ENCODE measurements at regions not wholly inside any gene's neighbourhood (a gene's known extent, or its start where the extent isn't known, plus 50 kb on each side); places are given as distances from the start of the nearest gene placed in this dataset.
A peak's percentile ranks its signal among the peaks of the same experiment; 100 is the strongest.

- Mint-ChIP-seq H3K4me3 (ENCODE audit: unreplicated experiment) (no peak overlapping the region), H3K36me3 (ENCODE audit: low read depth) (no peaks in the 10 kb centered on the region), H3K9me3 (ENCODE audit: low read depth) (peaks cover 26% of the 10 kb centered on the region), H3K4me1 (ENCODE audit: low read depth) (no peaks in the 10 kb centered on the region), H3K27ac (ENCODE audit: unreplicated experiment) (no peak overlapping the region), H3K27me3 (ENCODE audit: low read depth) (no peaks in the 10 kb centered on the region)
- DNase-seq (ENCODE audit: low spot score) = no peak
- no peak for TF ChIP-seq CTCF (IDR thresholded peaks at IDR 0.05)
These were observed 95.6 kb downstream of the RRAGB start for GRCh38 chrX:55813150-55813549.

DNA sequence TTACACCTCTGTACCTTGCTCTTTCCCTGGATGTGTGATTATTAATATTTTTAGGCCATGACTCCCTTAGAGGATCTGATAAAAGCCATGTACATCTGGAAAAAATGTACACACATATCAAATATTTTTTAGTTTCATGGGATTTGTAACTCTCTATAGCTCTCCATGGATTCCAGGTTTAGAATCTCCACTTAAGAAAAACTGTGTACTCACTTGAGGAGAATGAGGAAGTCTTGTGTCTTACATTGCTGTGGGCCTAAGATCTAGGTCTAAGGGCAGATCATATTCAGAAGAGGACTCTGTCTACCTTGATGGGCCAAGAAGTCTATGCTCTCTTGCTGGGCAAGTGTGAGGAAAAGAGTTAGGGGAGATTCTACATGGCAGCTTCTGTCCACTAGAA is 98.0 kb downstream of the RRAGB start:
- no peak for TF ChIP-seq CTCF (IDR thresholded peaks at IDR 0.05)
- no peak for DNase-seq (ENCODE audit: low spot score)
- Mint-ChIP-seq H3K27ac (ENCODE audit: unreplicated experiment) (no peak overlapping the region), H3K4me3 (ENCODE audit: unreplicated experiment) (no peak overlapping the region), H3K9me3 (ENCODE audit: low read depth) (peaks cover 22% of the 10 kb centered on the region), H3K4me1 (ENCODE audit: low read depth) (no peaks in the 10 kb centered on the region), H3K36me3 (ENCODE audit: low read depth) (no peaks in the 10 kb centered on the region), H3K27me3 (ENCODE audit: low read depth) (no peaks in the 10 kb centered on the region)

- Mint-ChIP-seq H3K4me3 (ENCODE audit: unreplicated experiment) (no peak overlapping the region), H3K27ac (ENCODE audit: unreplicated experiment) (no peak overlapping the region), H3K36me3 (ENCODE audit: low read depth) (no peaks in the 10 kb centered on the region), H3K4me1 (ENCODE audit: low read depth) (no peaks in the 10 kb centered on the region), H3K27me3 (ENCODE audit: low read depth) (no peaks in the 10 kb centered on the region), H3K9me3 (ENCODE audit: low read depth) (peaks cover 17% of the 10 kb centered on the region)
- no peak for DNase-seq (ENCODE audit: low spot score)
- no peak for TF ChIP-seq CTCF (IDR thresholded peaks at IDR 0.05)
These were observed 98.5 kb downstream of the RRAGB start for GRCh38 chrX:55816023-55816422.

DNA sequence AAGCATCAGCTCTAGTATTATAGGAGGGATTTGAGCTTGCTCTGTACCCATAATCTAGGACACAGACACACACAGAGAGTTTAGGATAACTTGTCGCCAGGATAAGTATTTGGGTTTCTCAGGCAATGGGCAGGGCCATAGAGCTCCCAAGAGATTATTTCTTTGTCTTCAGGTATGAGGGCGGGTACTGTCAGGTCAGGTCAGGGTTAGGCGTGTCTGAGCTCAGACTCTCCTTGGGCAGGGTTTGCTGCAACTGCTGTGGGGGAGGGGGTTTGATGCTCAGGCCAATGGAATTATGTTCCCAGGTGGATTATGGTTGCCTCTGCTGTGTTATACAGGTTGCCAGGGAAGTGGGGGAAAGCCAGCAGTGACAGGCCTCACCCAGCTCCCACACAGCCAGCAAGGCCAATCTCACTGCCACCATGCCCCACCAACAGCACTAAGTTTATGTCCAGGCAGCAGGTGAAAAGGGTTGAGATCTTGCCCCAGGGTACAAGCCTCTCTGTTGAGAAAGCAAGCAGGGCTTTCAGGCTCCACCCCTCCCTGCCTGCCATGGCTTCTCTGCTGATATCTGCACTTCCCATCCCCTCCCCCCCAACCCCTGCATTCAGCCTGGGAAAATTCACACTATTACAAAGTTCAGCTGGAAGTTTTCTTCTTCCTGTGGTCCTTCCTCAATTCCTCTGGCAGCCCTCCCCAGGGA is 101.3 kb downstream of the RRAGB start:
- H3K27me3 Mint-ChIP-seq (ENCODE audit: low read depth) = no peaks in the 10 kb centered on the region
- H3K4me3 Mint-ChIP-seq (ENCODE audit: unreplicated experiment) = no peak overlapping the region
- H3K4me1 Mint-ChIP-seq (ENCODE audit: low read depth) = no peaks in the 10 kb centered on the region
- H3K27ac Mint-ChIP-seq (ENCODE audit: unreplicated experiment) = no peak overlapping the region
- H3K9me3 Mint-ChIP-seq (ENCODE audit: low read depth) = peaks cover 36% of the 10 kb centered on the region
- no peak for DNase-seq (ENCODE audit: low spot score)
- TF ChIP-seq CTCF (IDR thresholded peaks at IDR 0.05) = no peak
- H3K36me3 Mint-ChIP-seq (ENCODE audit: low read depth) = no peaks in the 10 kb centered on the region

DNA sequence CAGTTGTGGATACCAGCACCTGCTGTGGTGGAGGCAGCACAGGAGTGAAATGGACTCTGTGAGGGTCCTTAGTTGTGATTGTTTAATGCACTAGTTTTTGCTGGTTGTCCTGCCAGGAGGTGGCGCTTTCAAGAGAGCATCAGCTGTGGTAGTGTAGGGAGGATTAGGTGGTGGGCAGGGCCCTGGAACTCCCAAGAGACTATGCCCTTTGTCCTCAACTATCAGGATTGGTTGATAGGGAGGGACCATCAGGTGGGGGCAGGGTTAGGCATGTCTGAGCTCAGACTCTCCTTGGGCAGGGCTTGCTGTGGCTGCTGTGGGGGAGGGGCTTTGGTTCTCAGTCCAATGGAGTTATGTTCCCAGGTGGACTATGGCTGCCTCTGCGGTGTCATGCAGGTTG is 121.9 kb downstream of the RRAGB start:
- Mint-ChIP-seq H3K36me3 (ENCODE audit: low read depth) (peaks cover 2% of the 10 kb centered on the region), H3K27me3 (ENCODE audit: low read depth) (no peaks in the 10 kb centered on the region), H3K4me3 (ENCODE audit: unreplicated experiment) (no peak overlapping the region), H3K4me1 (ENCODE audit: low read depth) (no peaks in the 10 kb centered on the region), H3K9me3 (ENCODE audit: low read depth) (peaks cover 47% of the 10 kb centered on the region), H3K27ac (ENCODE audit: unreplicated experiment) (no peak overlapping the region)
- peak; percentile 33 for DNase-seq (ENCODE audit: low spot score)
- TF ChIP-seq CTCF (IDR thresholded peaks at IDR 0.05) = no peak

Data from chondrocyte (in vitro differentiated cells).